NCI-H82 treated with DMSO at 0.1 percent for 48 hours (cell line): ENCODE measurements at regions not wholly inside any gene's neighbourhood (a gene's known extent, or its start where the extent isn't known, plus 50 kb on each side); places are given as distances from the start of the nearest gene placed in this dataset.
A peak's percentile ranks its signal among the peaks of the same experiment; 100 is the strongest.
"Not testable (repeated sequence)": the region's sequence is repeated elsewhere in the genome, so short reads cannot be mapped to it uniquely, and the experiment has no call there.

Source experiments
- DNase-seq: peaks from one replicate; lab custom pipeline; 2025; ENCODE audit not compliant: unreplicated experiment; lab: John Stamatoyannopoulos, UW

DNA sequence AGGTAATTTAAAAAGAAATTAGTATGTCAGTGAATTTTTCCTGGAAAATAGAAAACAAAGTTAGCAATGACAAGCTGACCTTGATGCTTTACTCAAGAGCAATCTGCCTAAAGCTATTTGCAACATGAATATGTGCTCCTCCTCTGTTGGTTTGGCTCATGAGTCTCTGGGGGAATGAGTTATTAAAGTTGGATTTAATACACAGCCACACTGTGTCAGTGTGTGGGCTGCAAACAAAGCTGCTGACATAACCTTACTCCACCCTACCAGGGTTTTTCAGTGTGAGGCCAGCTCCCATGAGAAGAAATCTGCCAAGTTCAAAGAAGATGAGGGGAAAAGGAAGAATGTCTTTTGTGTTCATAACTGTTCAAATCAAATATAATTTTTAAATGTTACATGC lies 280.5 kb downstream of the TLL1 start:
- no peak for DNase-seq

GRCh38 chr4:166162327-166162726 lies 289.3 kb downstream of the TLL1 start:
- DNase-seq, result no peak

- DNase-seq, result peak; percentile 49
Observed at GRCh38 chr4:166165829-166166420, 292.9 kb downstream of the TLL1 start.

DNA sequence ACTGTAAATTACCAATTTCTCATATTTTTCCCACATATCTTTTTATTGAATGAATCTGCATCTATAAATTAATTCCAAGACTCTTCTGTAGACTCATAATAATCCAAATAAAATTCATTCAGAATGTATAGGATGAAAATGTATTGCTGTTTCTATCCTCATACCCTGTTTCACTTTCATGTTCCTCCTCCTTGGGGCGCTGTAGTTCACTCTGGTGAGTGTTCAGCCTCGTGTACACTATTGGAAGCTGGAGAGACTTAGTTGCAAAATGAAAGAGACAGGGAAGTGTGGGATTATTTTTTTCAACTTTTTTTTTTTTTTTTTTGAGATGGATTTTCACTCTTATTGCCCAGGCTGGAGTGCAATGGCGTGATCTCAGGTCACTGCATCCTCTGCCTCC lies 296.1 kb downstream of the TLL1 start:
- DNase-seq, result no peak

GRCh38 chr4:166172619-166173018 lies 299.6 kb downstream of the TLL1 start:
- DNase-seq, result no peak

- DNase-seq, result no peak
Observed at GRCh38 chr4:166174717-166175490, 301.9 kb downstream of the TLL1 start.

DNA sequence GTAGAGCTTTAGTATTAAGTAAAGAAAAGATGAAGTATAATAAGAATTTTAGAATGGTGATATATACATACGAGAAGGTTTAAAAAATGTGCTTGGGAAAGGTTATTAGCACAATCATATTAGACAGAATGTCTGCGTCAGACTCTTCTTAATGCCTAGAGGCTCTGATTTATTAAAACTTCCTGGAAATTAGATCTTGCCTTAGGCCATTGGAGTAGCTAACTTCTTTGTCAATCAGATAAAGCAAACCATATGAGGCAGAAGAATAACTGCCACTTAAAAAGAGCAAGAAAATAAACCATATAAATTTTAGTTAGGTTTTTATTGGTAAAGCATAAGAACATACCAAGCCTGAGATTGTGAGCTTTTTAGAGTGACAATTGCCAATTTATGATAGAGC lies 309.1 kb downstream of the TLL1 start:
- no peak for DNase-seq

DNA sequence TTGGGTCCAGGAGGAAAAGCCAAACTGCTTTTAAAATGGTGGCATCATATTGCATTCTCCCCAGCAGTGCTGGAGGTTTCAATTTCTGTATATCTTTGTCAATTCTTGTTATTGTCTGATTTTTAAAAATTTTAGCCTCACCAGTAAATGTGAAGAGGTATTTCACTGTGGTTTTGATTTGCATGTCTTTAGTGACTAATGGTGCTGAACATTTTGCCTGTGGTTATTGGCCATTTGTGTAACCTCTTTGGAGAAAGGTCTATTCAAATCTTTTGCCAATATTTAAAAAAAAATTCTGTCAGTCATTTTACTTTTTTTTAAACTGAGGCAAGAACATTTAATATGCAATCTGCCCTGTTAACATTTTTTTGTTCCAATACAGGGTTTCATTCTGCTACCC lies 322.1 kb downstream of the TLL1 start:
- DNase-seq, result no peak

- no peak for DNase-seq
Observed at GRCh38 chr4:166197166-166197565, 324.1 kb downstream of the TLL1 start.

GRCh38 chr4:166198041-166198440 lies 325.0 kb downstream of the TLL1 start:
- DNase-seq, result no peak

- DNase-seq, result no peak
Observed at GRCh38 chr4:166198516-166199310, 325.7 kb downstream of the TLL1 start.

DNA sequence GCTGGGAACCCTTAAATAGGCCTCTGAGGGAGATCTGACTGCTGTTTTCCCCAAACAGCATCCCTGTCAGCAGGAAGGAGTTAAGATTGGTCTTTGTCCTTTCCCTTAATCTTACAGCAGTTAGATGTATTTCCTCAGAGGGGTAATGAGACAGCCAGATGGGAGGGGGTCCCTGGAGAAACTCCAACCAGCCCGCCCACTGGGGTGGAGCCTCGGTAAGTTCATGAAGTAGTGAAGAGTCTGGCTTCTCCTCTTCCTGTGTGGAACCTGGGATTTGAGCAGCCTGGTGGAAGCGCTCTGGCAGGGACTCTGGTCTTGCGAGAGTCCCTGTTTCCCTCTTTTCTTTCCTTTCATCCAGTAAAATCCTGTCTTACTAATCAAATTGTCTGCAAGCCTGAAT lies 330.0 kb downstream of the TLL1 start:
- no peak for DNase-seq

DNA sequence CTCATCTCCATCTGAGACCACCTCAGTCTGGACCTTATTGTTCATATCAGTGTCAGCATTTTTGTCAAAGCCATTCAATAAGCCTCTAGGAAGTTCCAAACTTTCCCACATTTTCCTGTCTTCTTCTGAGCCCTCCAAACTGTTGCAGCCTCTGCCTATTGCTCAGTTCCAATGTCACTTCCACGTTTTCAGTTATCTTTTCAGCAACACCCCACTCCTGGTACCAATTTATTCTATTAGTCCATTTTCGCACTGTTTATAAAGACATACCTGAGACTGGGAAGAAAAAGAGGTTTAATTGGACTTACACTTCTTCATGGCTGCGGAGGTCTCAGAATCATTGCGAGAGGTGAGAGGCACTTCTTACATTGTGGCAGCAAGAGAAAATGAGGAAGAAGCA lies 339.3 kb downstream of the TLL1 start:
- DNase-seq, result not testable (repeated sequence)

GRCh38 chr4:166222271-166222670 lies 349.2 kb downstream of the TLL1 start:
- DNase-seq, result no peak

- DNase-seq, result no peak
Observed at GRCh38 chr4:166228112-166228511, 355.1 kb downstream of the TLL1 start.

GRCh38 chr4:166229799-166230198 lies 356.8 kb downstream of the TLL1 start:
- no peak for DNase-seq

DNA sequence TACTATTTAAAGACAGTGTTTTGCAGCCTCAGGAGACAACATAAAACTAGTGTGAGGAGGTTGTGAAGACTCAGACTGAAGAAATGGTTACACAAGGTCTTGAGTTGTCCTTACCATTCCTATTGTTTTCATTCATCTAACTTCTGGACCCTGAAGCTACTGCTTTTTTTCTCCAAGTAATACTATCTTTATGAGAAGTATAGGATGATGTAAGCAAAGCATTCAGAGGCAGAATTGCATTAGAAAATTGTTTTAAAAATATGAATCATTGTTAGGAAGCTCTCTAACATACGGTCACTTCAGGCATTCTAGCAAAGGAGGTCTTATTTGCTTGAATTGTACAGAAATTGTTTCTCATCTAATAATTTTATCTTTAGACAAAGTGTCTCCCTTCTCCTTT lies 357.8 kb downstream of the TLL1 start:
- no peak for DNase-seq

- no peak for DNase-seq
Observed at GRCh38 chr4:166239354-166239753, 366.3 kb downstream of the TLL1 start.

DNA sequence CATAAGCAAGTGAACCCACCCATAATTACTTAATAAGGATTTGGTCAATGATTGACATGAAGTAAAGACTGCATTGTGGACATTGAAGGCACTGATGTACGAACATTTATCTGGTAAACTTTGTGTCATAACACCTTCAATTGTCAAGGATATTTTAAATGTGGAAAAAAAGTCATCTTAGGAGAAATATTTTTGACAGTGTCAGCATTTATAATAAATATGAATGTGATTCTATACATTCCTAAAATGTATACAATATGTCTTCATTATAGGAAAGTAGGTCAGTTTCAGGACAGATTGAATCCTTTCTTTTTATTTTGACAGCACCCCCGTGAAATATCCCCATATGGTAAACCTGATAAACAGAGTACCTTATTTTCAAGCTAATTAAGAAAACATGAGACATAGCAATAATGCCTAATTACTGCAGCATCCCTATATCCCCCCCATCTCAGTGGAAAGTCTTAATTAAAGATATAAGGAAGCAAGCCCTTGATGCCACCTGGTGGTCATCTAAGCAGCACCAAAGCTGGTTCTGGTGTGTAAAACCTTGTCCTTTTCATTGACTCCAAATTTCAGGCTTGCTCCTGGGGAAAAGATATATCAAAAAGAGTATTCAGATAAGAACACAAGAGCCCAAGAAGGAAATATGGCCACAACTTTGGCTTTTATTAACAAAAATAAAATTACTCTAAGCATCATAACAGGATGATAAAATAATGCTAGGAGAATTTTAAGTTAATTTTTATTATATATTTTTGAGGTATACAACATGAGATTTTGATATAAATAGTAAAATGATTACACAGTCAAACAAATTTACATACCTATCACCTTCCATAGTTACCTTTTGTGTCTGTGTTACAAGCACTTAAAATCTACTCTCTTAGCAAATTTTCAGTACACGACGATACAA lies 379.7 kb downstream of the TLL1 start:
- no peak for DNase-seq

GRCh38 chr4:166257276-166257675 lies 384.2 kb downstream of the TLL1 start:
- DNase-seq, result no peak

- no peak for DNase-seq
Observed at GRCh38 chr4:166257891-166258290, 384.9 kb downstream of the TLL1 start.
